Lower lobe of right lung (tissue), 2 donors: ENCODE measurements at regions not wholly inside any gene's neighbourhood (a gene's known extent, or its start where the extent isn't known, plus 50 kb on each side); places are given as distances from the start of the nearest gene placed in this dataset.

ENCODE experiments used
- ATAC-seq, 2 donors: fragments of 200-7000 bp; cut with Tn5 transposase; one replicate each; pipeline ENCODE4 v1.9.1; 2020 to 2022; ENCODE audit warnings: mild to moderate bottlenecking in 2 of 2, moderate library complexity in 2 of 2
- DNase-seq: peaks from one replicate; pipeline ENCODE4 v3.0.0-alpha.2; 2020
- H3K27ac ChIP-seq: fragments of 200-600 bp; one replicate; pipeline ENCODE4 v1.8.0; 2022
- H3K27me3 ChIP-seq: fragments of 200-600 bp; one replicate; pipeline ENCODE4 v1.8.0; 2022; ENCODE audit warnings: low read depth
- H3K36me3 ChIP-seq: fragments of 200-600 bp; one replicate; pipeline ENCODE4 v1.8.0; 2022; ENCODE audit warnings: mild to moderate bottlenecking
- H3K4me1 ChIP-seq: fragments of 200-600 bp; one replicate; pipeline ENCODE4 v1.8.0; 2022
- H3K4me3 ChIP-seq: fragments of 200-600 bp; one replicate; pipeline ENCODE4 v1.8.0; 2022; ENCODE audit warnings: mild to moderate bottlenecking
- H3K9me3 ChIP-seq: fragments of 200-600 bp; one replicate; pipeline ENCODE4 v1.8.0; 2022
- intact Hi-C: fragments of 100-400 bp; cut with DNase I; formaldehyde crosslinking; loops from one replicate; pipeline ENCODE4 v1.11.0; 2022
- TF ChIP-seq, protein P1 (sequence below): fragments of 200-600 bp; IDR thresholded peaks from one replicate; pipeline ENCODE4 v1.8.0; 2022; ENCODE audit warnings: antibody characterized with exemption, mild to moderate bottlenecking
- donor health status: DM: no; HTN: yes; CAD: no; lungs with severe emphysema.

DNA sequence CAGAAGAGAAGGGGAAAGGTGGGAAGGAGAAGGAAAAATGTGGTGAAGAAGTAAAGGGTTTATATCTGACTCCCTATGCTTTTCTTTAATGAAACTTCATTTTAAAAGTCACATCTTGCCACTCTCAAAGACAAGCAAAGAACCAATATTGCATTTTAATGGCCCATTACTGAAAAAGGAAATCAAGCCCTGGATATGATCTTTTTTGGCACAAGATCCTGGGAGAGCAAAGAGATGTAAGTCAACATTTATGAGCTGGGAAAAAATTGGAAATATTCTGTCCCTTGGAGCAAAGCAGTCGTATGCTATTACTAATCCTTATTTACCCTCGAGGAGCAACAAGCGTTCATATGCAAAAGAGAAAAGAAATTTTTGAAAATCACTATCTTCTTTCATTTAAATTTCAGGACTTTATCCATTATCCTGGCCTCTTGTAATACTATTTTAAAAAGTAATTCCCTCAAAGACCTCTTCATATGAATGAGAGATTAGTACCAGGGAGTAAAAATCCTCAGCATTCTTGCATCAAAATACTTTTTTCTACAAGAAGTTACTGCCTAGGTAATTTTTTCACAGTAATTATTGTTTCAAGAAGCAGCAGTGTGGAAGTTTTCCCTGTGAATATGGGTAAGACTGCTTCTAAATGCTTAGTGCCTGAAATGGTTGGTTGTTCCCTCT is 435.3 kb upstream of the PDZRN3 start:
- intact Hi-C loops: no loop called here
- no peaks in the 10 kb centered on the region for H3K9me3 ChIP-seq
- no peaks in the 10 kb centered on the region for H3K27me3 ChIP-seq
- H3K27ac ChIP-seq: no peak overlapping the region
- no peak for DNase-seq
- H3K4me1 ChIP-seq: no peaks in the 10 kb centered on the region
- H3K36me3 ChIP-seq: no peaks in the 10 kb centered on the region
- no peak for ATAC-seq
- TF ChIP-seq, protein P1, sequence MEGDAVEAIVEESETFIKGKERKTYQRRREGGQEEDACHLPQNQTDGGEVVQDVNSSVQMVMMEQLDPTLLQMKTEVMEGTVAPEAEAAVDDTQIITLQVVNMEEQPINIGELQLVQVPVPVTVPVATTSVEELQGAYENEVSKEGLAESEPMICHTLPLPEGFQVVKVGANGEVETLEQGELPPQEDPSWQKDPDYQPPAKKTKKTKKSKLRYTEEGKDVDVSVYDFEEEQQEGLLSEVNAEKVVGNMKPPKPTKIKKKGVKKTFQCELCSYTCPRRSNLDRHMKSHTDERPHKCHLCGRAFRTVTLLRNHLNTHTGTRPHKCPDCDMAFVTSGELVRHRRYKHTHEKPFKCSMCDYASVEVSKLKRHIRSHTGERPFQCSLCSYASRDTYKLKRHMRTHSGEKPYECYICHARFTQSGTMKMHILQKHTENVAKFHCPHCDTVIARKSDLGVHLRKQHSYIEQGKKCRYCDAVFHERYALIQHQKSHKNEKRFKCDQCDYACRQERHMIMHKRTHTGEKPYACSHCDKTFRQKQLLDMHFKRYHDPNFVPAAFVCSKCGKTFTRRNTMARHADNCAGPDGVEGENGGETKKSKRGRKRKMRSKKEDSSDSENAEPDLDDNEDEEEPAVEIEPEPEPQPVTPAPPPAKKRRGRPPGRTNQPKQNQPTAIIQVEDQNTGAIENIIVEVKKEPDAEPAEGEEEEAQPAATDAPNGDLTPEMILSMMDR: no peak
- H3K4me3 ChIP-seq: no peak overlapping the region

DNA sequence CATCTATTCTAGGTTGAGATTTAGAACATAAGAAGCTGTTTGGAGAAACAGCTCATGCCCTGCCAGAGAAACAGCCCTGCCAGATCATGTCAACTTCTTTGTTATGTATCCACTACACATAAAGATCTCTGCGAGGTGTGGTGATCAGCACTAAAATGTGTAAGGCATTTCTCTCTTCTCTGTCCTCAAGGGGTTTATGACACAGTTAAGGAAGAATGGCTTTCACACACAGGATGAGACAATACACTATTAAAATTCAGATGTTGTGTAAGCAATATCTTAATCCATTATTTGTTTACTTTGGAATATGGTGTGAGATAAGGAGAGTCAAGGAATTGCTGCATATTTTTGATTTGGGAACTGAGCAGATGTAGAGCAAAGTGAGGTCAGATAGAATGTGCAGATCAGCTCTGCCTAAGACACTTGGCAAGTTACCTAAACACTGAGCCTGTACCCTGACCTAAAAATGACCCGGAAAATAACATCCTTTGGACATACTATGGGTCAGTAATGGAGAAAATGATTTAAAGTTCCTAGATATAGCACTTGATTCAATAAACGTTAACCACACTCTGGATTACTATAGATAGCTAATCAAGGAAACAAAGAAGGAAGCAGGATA is 434.7 kb upstream of the PDZRN3 start:
- Histone ChIP-seq H3K9me3 (no peaks in the 10 kb centered on the region), H3K4me1 (no peaks in the 10 kb centered on the region), H3K4me3 (no peak overlapping the region), H3K27me3 (no peaks in the 10 kb centered on the region), H3K27ac (no peak overlapping the region), H3K36me3 (no peaks in the 10 kb centered on the region)
- TF ChIP-seq, protein P1: no peak
- no peak for DNase-seq
- ATAC-seq: no peak
- intact Hi-C loops: no loop called here

DNA sequence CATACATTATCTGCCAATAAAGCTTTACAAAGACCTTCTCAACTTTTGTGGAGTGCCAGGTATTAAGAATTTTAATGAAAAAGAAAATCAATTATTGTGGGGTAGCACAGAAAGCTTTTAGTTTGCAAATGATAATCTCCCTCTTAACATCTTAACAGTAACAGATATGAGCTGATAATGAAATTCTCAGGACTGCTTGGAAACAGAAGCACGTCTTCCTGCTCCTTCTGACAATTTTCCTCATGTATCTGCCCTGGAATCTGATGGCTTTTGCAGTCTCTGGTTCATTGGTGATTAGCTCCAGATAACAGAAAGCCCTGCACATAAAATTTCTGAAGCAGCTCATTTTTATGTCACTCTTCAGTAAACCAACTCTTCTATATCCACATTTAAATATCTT is 432.4 kb upstream of the PDZRN3 start:
- Histone ChIP-seq H3K4me3 (no peak overlapping the region), H3K27me3 (no peaks in the 10 kb centered on the region), H3K27ac (no peak overlapping the region), H3K36me3 (no peaks in the 10 kb centered on the region), H3K9me3 (no peaks in the 10 kb centered on the region), H3K4me1 (no peaks in the 10 kb centered on the region)
- TF ChIP-seq, protein P1: no peak
- intact Hi-C loops: no loop called here
- ATAC-seq (no peak), DNase-seq (no peak)

DNA sequence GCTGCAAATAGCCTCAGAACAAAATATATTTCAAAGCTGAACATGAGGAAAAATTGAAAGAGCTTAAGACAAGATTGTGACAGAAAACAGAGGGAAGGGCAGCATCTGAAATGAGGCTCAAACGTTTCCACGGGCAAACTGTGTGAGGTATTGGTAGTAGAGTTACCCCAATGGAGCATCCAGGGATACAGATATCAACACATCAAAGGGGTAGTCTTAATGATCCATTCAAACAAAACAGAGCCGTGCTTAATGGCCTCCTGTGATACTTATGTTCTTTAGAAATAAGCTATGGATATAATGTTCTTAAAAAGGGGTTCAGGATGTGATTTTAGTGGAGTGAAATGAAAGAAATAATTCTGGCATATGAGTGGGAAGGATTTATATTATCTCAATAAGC is 430.3 kb upstream of the PDZRN3 start:
- DNase-seq: no peak
- no peak for ATAC-seq
- H3K27me3 ChIP-seq: no peaks in the 10 kb centered on the region

DNA sequence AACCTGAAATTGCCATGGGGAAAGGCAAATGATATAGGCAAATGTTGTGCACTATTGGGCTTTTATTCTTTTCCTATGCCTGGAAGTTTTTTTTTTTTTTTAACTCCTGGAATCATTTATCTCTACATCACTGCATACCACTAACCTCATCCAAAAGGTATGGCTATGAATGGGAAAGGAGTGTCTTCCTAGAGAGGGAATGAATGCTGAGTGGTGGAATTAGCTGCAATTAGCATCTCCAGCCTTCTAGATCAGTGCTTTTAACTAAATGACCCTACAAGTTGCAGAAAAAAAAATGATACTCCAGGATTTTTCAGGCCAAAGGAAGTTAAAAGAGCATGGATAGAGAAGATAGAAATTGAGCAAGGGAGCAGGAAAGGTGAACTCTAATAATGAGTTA is 429.8 kb upstream of the PDZRN3 start:
- no peaks in the 10 kb centered on the region for H3K4me1 ChIP-seq
- TF ChIP-seq, protein P1: no peak
- intact Hi-C loops: no loop called here
- no peaks in the 10 kb centered on the region for H3K27me3 ChIP-seq
- no peak overlapping the region for H3K27ac ChIP-seq
- no peaks in the 10 kb centered on the region for H3K9me3 ChIP-seq
- H3K4me3 ChIP-seq: no peak overlapping the region
- DNase-seq (no peak), ATAC-seq (no peak)
- H3K36me3 ChIP-seq: no peaks in the 10 kb centered on the region

More for the DNA sequence above, 430.3 kb upstream of the PDZRN3 start:
- Histone ChIP-seq H3K27ac (no peak overlapping the region), H3K9me3 (no peaks in the 10 kb centered on the region), H3K36me3 (no peaks in the 10 kb centered on the region), H3K4me1 (no peaks in the 10 kb centered on the region), H3K4me3 (no peak overlapping the region)
- TF ChIP-seq, protein P1: no peak
- intact Hi-C loops: no loop called here
